MM.1S (cell line): ENCODE measurements at regions not wholly inside any gene's neighbourhood (a gene's known extent, or its start where the extent isn't known, plus 50 kb on each side); places are given as distances from the start of the nearest gene placed in this dataset.

Source experiments
- DNase-seq: peaks from one replicate; pipeline ENCODE4 v3.0.0-alpha.2; 2015
- H2AFZ ChIP-seq: fragments of 300-600 bp; sonication (generic); 2 replicates; pipeline ENCODE4 v1.6.0; 2016; ENCODE audit warnings: antibody characterized with exemption, low read length
- H3F3A ChIP-seq: fragments of 300-600 bp; sonication (generic); 2 replicates; pipeline ENCODE4 v1.6.1; 2016; ENCODE audit warnings: mild to moderate bottlenecking, antibody characterized with exemption, low read length, moderate library complexity, mixed read lengths; ENCODE audit not compliant: insufficient read depth
- H3K27ac ChIP-seq: fragments of 300-600 bp; sonication (generic); 2 replicates; pipeline ENCODE4 v1.5.1; 2016; ENCODE audit warnings: mild to moderate bottlenecking, low read length
- H3K27me3 ChIP-seq: fragments of 300-600 bp; sonication (generic); replicated peaks from 2 replicates; pipeline ENCODE4 v1.6.0; 2016; ENCODE audit warnings: low read length; ENCODE audit not compliant: insufficient read depth
- H3K36me3 ChIP-seq: fragments of 300-600 bp; sonication (generic); replicated peaks from 2 replicates; pipeline ENCODE4 v1.6.1; 2016; ENCODE audit warnings: mild to moderate bottlenecking, low read length, mixed read lengths; ENCODE audit not compliant: insufficient read depth
- H3K4me1 ChIP-seq: fragments of 300-600 bp; sonication (generic); 2 replicates; pipeline ENCODE4 v1.6.1; 2016; ENCODE audit warnings: low read length, mixed read lengths
- H3K4me2 ChIP-seq: fragments of 300-600 bp; sonication (generic); 2 replicates; pipeline ENCODE4 v1.6.0; 2016; ENCODE audit warnings: low read depth, low read length
- H3K4me3 ChIP-seq: fragments of 300-600 bp; sonication (generic); 2 replicates; pipeline ENCODE4 v1.5.1; 2016; ENCODE audit warnings: low read length, mixed read lengths
- H3K79me2 ChIP-seq: fragments of 300-600 bp; sonication (generic); 2 replicates; pipeline ENCODE4 v1.6.1; 2016; ENCODE audit warnings: mixed run types, low read length, mixed read lengths
- H3K9ac ChIP-seq: fragments of 300-600 bp; sonication (generic); 2 replicates; pipeline ENCODE4 v1.6.1; 2016; ENCODE audit warnings: low read length, mixed read lengths
- H3K9me2 ChIP-seq: fragments of 300-600 bp; sonication (generic); replicated peaks from 2 replicates; pipeline ENCODE4 v1.6.1; 2016; ENCODE audit warnings: mild to moderate bottlenecking, low read length, mixed read lengths; ENCODE audit not compliant: insufficient read depth
- H3K9me3 ChIP-seq: fragments of 300-600 bp; sonication (generic); replicated peaks from 2 replicates; pipeline ENCODE4 v1.6.1; 2016; ENCODE audit warnings: mild to moderate bottlenecking, low read length, mixed read lengths; ENCODE audit not compliant: insufficient read depth
- H4K20me1 ChIP-seq: fragments of 300-600 bp; sonication (generic); 2 replicates; pipeline ENCODE4 v1.6.1; 2016; ENCODE audit warnings: mild to moderate bottlenecking, low read length, moderate library complexity, mixed read lengths; ENCODE audit not compliant: insufficient read depth
- CTCF ChIP-seq: fragments of 300-600 bp; sonication (generic); IDR thresholded peaks from 2 replicates; pipeline ENCODE4 v1.5.1; 2016; ENCODE audit warnings: antibody characterized with exemption, low read length, mixed read lengths
- EZH2 ChIP-seq: fragments of 300-600 bp; sonication (generic); optimal IDR thresholded peaks from 2 replicates; pipeline ENCODE3; 2017; ENCODE audit warnings: low read depth, mild to moderate bottlenecking, antibody characterized with exemption, low read length, mixed read lengths
- EZH2phosphoT487 ChIP-seq: fragments of 300-600 bp; sonication (generic); IDR thresholded peaks from 2 replicates; pipeline ENCODE4 v1.6.1; 2018; ENCODE audit warnings: antibody characterized with exemption, low read length

- H3K9ac ChIP-seq: no peak overlapping the region
- no peak for TF ChIP-seq CTCF
- no peak for TF ChIP-seq EZH2phosphoT487
- no peak for TF ChIP-seq EZH2
- no peak overlapping the region for H2AFZ ChIP-seq
- H3K27me3 ChIP-seq: no peaks in the 10 kb centered on the region
- H3K9me2 ChIP-seq: no peaks in the 10 kb centered on the region
- peak; percentile 56 for DNase-seq
- H3K27ac ChIP-seq: peak overlapping the region; percentile 39; the same call in 1 of the 2 replicates
- H3K4me1 ChIP-seq: peaks cover 17% of the 10 kb centered on the region; the same call in 1 of the 2 replicates
- H3K9me3 ChIP-seq: no peaks in the 10 kb centered on the region
- no peaks in the 10 kb centered on the region for H3K36me3 ChIP-seq
- no peaks in the 10 kb centered on the region for H3K79me2 ChIP-seq
- H3K4me2 ChIP-seq: peak overlapping the region; percentile 15; the same call in 1 of the 2 replicates
- H4K20me1 ChIP-seq: no peaks in the 10 kb centered on the region
- H3K4me3 ChIP-seq: no peak overlapping the region
- H3F3A ChIP-seq: peaks cover 8% of the 10 kb centered on the region
These were observed 502.5 kb upstream of the NECTIN3 start for GRCh38 chr3:110569073-110569472.

- Histone ChIP-seq H3K9me2 (no peaks in the 10 kb centered on the region), H3K9ac (no peak overlapping the region), H3K27me3 (no peaks in the 10 kb centered on the region), H3K79me2 (no peaks in the 10 kb centered on the region), H3K4me1 (peaks cover 15% of the 10 kb centered on the region), H3K4me2 (no peak overlapping the region), H3K4me3 (no peak overlapping the region), H2AFZ (no peak overlapping the region), H3K27ac (no peak overlapping the region), H3K9me3 (no peaks in the 10 kb centered on the region), H4K20me1 (no peaks in the 10 kb centered on the region), H3K36me3 (no peaks in the 10 kb centered on the region), H3F3A (no peaks in the 10 kb centered on the region)
- no peak for TF ChIP-seq EZH2phosphoT487
- no peak for TF ChIP-seq CTCF
- TF ChIP-seq EZH2: no peak
- no peak for DNase-seq
These were observed 495.9 kb upstream of the NECTIN3 start for GRCh38 chr3:110575702-110576101.

GRCh38 chr3:110576960-110577359, 494.7 kb upstream of the NECTIN3 start:
- H3K4me2 ChIP-seq: no peak overlapping the region

More at GRCh38 chr3:110576960-110577359, 494.7 kb upstream of the NECTIN3 start:
- Histone ChIP-seq H3K27me3 (no peaks in the 10 kb centered on the region), H3K27ac (no peak overlapping the region), H3K9me2 (no peaks in the 10 kb centered on the region), H2AFZ (no peak overlapping the region), H3F3A (no peaks in the 10 kb centered on the region), H4K20me1 (no peaks in the 10 kb centered on the region), H3K36me3 (no peaks in the 10 kb centered on the region), H3K4me3 (no peak overlapping the region), H3K9ac (no peak overlapping the region), H3K9me3 (no peaks in the 10 kb centered on the region), H3K79me2 (no peaks in the 10 kb centered on the region), H3K4me1 (peaks cover 15% of the 10 kb centered on the region)
- TF ChIP-seq EZH2phosphoT487 (no peak), EZH2 (no peak), CTCF (no peak)
- DNase-seq: no peak
